ENCODE measurements at regions not wholly inside any gene's neighbourhood (a gene's known extent, or its start where the extent isn't known, plus 50 kb on each side); places are given as distances from the start of the nearest gene placed in this dataset.
"Not testable (repeated sequence)": the region's sequence is repeated elsewhere in the genome, so short reads cannot be mapped to it uniquely, and the experiment has no call there.

- H3K36me3 Mint-ChIP-seq: no peaks in the 10 kb centered on the region
- H3K9me3 Mint-ChIP-seq: peaks cover 4% of the 10 kb centered on the region
- H3K4me1 Mint-ChIP-seq: no peaks in the 10 kb centered on the region
- no peak overlapping the region for H3K27ac Mint-ChIP-seq
- no peak overlapping the region for H3K4me3 Mint-ChIP-seq
- H3K27me3 Mint-ChIP-seq: no peaks in the 10 kb centered on the region
Observed at GRCh38 chr7:68707159-68707558, 891.1 kb upstream of the AUTS2 start.

- Mint-ChIP-seq H3K9me3 (peaks cover 4% of the 10 kb centered on the region), H3K4me3 (no peak overlapping the region), H3K4me1 (no peaks in the 10 kb centered on the region), H3K27ac (no peak overlapping the region), H3K27me3 (no peaks in the 10 kb centered on the region), H3K36me3 (no peaks in the 10 kb centered on the region)
Observed at GRCh38 chr7:68707958-68708357, 890.3 kb upstream of the AUTS2 start.

DNA sequence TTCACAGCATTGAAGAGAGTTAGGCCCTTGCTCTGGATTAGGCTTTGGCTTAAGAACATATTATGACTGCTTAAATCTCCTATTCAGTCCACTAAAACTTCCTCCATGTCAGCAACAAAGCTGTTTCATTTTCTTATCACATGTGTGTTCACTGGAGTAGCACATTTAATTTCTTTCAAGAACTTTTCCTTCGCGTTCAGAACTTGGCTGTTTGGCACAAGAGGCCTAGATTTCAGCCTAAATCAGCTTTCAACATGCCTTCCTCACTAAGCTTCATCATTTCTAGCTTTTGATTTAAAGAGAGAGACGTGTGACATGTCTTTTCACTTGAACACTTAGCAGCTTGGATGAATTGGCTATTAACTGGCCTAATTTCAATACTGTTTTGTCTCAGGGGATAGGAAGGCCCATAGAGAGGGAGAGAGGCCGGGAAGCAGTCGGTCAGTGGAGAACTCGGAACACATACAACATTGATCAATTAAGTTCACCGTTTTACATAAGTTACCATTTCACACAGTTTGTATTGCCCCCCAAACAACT lies 885.2 kb upstream of the AUTS2 start:
- no peaks in the 10 kb centered on the region for H3K4me1 Mint-ChIP-seq
- H3K36me3 Mint-ChIP-seq: no peaks in the 10 kb centered on the region
- no peaks in the 10 kb centered on the region for H3K27me3 Mint-ChIP-seq
- no peaks in the 10 kb centered on the region for H3K9me3 Mint-ChIP-seq
- H3K4me3 Mint-ChIP-seq: no peak overlapping the region
- H3K27ac Mint-ChIP-seq: no peak overlapping the region

DNA sequence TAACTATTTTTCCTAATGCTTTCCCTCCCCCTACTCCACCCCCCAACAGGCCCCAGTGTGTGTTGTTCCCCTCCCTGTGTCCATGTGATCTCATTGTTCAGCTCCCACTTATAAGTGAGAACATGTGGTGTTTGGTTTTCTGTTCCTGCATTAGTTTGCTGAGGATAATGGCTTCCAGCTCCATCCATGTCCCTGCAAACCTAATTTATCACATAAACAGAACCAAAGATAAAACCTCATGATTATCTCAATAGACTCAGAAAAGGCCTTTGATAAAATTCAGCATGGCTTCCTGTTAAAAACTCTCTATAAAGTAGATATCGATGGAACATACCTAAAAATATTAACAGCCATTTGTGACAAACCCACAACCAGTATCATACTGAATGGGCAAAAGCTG lies 884.1 kb upstream of the AUTS2 start:
- not testable (repeated sequence) for H3K4me3 Mint-ChIP-seq, H3K27me3 Mint-ChIP-seq, H3K9me3 Mint-ChIP-seq, H3K36me3 Mint-ChIP-seq, H3K4me1 Mint-ChIP-seq, H3K27ac Mint-ChIP-seq

- Mint-ChIP-seq H3K4me1 (no peaks in the 10 kb centered on the region), H3K9me3 (no peaks in the 10 kb centered on the region), H3K4me3 (no peak overlapping the region), H3K36me3 (no peaks in the 10 kb centered on the region), H3K27me3 (no peaks in the 10 kb centered on the region), H3K27ac (no peak overlapping the region)
Observed at GRCh38 chr7:68715907-68716306, 882.4 kb upstream of the AUTS2 start.

DNA sequence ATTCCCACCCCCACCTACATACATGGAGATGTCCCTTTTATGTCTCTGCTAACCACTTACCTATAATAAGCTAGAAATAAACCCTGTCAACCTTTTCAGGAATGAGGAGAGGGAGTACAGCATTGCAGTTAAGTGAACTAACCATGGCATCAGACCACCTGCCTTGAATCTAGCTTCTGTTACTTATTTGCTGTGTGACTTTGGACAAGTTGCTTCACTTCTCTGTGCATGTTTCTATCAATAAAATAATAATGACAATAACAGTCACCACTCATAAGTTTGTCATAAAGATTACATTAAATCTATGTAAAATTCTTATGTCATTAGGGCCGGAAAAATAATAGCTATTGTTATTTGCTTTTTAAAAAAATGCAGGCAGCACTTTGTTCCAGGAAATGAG lies 881.1 kb upstream of the AUTS2 start:
- Mint-ChIP-seq H3K36me3 (no peaks in the 10 kb centered on the region), H3K4me3 (no peak overlapping the region), H3K4me1 (no peaks in the 10 kb centered on the region), H3K27me3 (no peaks in the 10 kb centered on the region), H3K27ac (no peak overlapping the region), H3K9me3 (no peaks in the 10 kb centered on the region)

DNA sequence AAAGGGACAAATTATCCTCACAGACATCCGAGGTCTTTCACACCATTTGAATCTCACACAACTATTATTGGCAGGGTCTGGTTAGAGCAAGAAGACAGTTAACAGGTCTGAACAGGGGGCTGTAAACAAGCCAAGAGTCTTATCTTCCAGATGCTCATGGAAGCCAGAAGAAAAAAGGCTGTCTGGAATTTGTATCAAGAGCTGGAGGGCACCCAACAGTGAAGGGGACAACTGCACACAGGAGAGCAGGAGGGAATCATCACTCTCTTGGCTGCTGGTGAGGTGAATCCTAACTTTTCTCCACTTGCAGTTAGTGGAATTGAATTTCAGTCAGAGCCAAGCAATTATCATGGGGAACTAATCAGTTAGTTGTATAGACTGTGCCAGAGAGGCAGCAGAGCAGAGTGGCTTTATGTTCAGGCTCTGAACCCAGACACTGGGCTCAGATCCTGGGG lies 880.2 kb upstream of the AUTS2 start:
- H3K27me3 Mint-ChIP-seq: no peaks in the 10 kb centered on the region
- peaks cover 5% of the 10 kb centered on the region for H3K9me3 Mint-ChIP-seq
- no peaks in the 10 kb centered on the region for H3K36me3 Mint-ChIP-seq
- H3K4me3 Mint-ChIP-seq: no peak overlapping the region
- no peak overlapping the region for H3K27ac Mint-ChIP-seq
- no peaks in the 10 kb centered on the region for H3K4me1 Mint-ChIP-seq

- no peaks in the 10 kb centered on the region for H3K27me3 Mint-ChIP-seq
- H3K4me1 Mint-ChIP-seq: no peaks in the 10 kb centered on the region
- peaks cover 14% of the 10 kb centered on the region for H3K9me3 Mint-ChIP-seq
Observed at GRCh38 chr7:68720697-68721096, 877.6 kb upstream of the AUTS2 start.

GRCh38 chr7:68722044-68722443 lies 876.2 kb upstream of the AUTS2 start:
- Mint-ChIP-seq H3K36me3 (no peaks in the 10 kb centered on the region), H3K4me1 (no peaks in the 10 kb centered on the region), H3K27ac (no peak overlapping the region), H3K9me3 (peaks cover 14% of the 10 kb centered on the region), H3K4me3 (no peak overlapping the region), H3K27me3 (no peaks in the 10 kb centered on the region)

More at GRCh38 chr7:68720697-68721096, 877.6 kb upstream of the AUTS2 start:
- Mint-ChIP-seq H3K36me3 (no peaks in the 10 kb centered on the region), H3K4me3 (no peak overlapping the region), H3K27ac (no peak overlapping the region)

DNA sequence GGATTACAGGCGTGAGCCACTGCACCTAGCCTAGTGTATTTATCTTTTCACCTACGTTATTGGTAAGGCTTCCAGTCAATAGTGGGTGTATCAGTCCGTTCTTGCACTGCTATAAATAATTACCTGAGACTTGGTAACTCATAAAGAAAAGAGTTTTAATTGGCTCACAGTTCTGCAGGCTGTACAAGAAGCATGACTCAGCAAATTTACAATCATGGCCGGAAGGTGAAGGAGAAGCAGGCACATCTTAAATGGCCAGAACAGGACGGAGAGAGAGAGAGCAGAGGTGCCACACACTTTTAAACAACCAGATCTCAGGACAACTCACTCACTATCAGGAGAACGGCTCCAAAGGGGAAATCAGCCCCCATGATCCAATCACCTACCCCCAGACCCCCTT lies 873.3 kb upstream of the AUTS2 start:
- Mint-ChIP-seq H3K27ac (no peak overlapping the region), H3K4me3 (no peak overlapping the region), H3K4me1 (no peaks in the 10 kb centered on the region), H3K36me3 (no peaks in the 10 kb centered on the region), H3K27me3 (no peaks in the 10 kb centered on the region), H3K9me3 (peaks cover 14% of the 10 kb centered on the region)

GRCh38 chr7:68725843-68726785 lies 872.2 kb upstream of the AUTS2 start:
- Mint-ChIP-seq H3K9me3 (peaks cover 19% of the 10 kb centered on the region), H3K36me3 (no peaks in the 10 kb centered on the region), H3K4me3 (no peak overlapping the region), H3K27ac (no peak overlapping the region), H3K27me3 (no peaks in the 10 kb centered on the region), H3K4me1 (no peaks in the 10 kb centered on the region)

DNA sequence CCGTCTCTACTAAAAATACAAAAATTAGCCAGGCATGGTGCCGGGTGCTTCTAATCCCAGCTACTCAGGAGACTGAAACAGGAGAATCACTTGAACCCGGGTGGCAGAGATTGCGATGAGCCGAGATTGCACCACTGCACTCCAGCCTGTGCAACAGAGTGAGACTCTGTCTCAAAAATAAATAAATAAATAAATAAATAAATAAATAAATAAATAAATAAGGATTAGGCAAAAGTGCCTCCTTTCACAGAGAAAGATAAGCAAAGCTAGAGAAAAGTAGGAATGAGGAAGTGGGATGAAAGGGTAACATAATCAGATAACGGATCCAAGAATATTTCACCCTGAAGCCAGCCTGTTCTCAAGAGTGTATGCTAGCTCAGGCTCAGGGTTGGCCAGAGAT lies 869.6 kb upstream of the AUTS2 start:
- not testable (repeated sequence) for H3K9me3 Mint-ChIP-seq, H3K27ac Mint-ChIP-seq, H3K27me3 Mint-ChIP-seq, H3K4me1 Mint-ChIP-seq, H3K36me3 Mint-ChIP-seq, H3K4me3 Mint-ChIP-seq

GRCh38 chr7:68729371-68729770 lies 868.9 kb upstream of the AUTS2 start:
- Mint-ChIP-seq H3K9me3 (peaks cover 9% of the 10 kb centered on the region), H3K27me3 (no peaks in the 10 kb centered on the region), H3K27ac (no peak overlapping the region), H3K4me3 (no peak overlapping the region), H3K4me1 (no peaks in the 10 kb centered on the region), H3K36me3 (no peaks in the 10 kb centered on the region)

DNA sequence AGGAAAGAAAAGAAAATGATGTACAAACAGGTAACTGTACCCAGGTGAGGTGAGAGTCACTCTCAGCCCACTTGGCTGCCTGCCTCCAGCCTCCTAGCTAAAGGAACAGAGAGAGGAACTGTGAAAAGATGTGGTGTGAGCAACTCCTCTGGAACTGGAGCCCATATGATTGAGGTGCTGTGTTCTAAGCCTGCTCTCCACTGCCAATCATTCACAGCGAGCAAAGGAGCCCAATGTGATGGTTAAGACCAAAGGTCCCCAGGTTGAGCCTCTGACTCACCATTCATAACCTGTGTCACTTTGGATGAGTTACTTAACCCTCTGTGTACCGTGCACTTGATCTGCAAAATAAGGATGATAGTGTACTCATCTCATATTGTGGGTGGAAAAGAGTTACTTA lies 868.1 kb upstream of the AUTS2 start:
- H3K4me3 Mint-ChIP-seq: no peak overlapping the region
- no peaks in the 10 kb centered on the region for H3K4me1 Mint-ChIP-seq
- H3K36me3 Mint-ChIP-seq: no peaks in the 10 kb centered on the region
- peaks cover 4% of the 10 kb centered on the region for H3K9me3 Mint-ChIP-seq
- no peak overlapping the region for H3K27ac Mint-ChIP-seq
- no peaks in the 10 kb centered on the region for H3K27me3 Mint-ChIP-seq

DNA sequence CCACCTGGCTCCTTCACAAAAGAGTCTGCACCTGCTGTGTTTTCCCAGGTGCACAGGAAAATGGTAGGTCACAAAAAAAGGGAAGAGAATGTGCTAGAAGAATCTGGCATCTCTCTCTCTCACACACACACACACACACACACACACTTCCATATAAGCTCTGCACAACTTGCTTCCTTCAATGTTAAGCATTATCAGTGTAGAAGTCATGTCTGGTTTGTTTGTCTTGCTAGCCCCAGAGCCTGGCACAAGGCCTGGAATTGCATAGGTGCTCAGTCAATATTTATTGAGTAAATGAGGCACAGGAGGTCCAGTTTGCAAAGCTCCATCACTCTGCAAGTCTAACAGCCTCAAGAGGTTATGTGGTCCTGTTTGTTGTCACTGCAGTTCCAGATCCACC lies 867.3 kb upstream of the AUTS2 start:
- Mint-ChIP-seq H3K36me3 (no peaks in the 10 kb centered on the region), H3K9me3 (peaks cover 4% of the 10 kb centered on the region), H3K4me3 (no peak overlapping the region), H3K27me3 (no peaks in the 10 kb centered on the region), H3K4me1 (no peaks in the 10 kb centered on the region), H3K27ac (no peak overlapping the region)

DNA sequence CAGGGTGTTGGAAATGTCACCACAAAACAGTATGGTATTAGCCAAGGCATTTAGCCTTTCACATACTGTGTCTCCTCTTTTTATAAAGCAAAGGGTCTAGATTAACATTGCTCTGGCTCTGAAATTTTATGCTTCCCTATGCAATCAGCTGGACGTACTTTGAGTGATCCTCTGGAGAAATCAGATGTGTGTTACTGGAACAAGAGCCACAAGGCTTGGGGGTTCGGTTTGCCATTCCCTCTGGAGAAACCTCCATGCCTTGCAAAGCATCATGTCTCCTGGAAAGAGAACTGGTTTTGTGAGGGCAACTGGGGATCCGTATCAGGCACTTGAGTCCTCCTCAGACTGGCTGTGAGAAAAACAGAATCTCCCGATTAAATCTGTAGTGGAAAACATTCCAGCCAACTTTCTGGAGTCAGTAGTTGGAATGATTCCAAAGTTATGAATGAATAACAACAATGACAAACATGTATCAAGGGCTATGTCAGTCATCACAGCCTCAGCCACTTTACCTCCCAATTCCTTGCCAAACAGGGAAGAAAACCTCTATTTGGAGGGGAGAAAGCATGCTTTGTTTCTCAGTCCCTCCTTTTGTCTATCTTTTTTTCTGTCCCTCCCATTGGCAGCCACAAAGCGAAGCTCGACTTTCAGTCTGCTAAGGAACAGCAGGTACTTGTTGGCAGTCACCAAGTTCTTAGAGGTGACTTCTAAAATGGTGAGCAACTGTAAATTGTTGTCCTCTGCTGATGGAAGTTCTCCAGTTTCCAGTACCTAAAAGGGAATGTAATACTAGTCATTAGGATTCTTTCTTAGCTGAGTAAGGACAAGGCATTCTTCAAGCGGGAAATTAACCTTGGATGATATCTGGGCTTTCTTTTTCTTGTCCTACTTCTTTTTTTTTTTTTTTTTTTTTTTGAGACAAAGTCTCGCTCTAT lies 864.8 kb upstream of the AUTS2 start:
- Mint-ChIP-seq H3K4me1 (no peaks in the 10 kb centered on the region), H3K27ac (no peak overlapping the region), H3K9me3 (peaks cover 4% of the 10 kb centered on the region), H3K36me3 (no peaks in the 10 kb centered on the region), H3K4me3 (no peak overlapping the region), H3K27me3 (no peaks in the 10 kb centered on the region)
